Nephron progenitor cell (in vitro differentiated cells): ENCODE measurements at regions not wholly inside any gene's neighbourhood (a gene's known extent, or its start where the extent isn't known, plus 50 kb on each side); places are given as distances from the start of the nearest gene placed in this dataset.

Source experiments
- DNase-seq: peaks from one replicate; pipeline ENCODE4 v3.0.0; 2021
- H3K27ac Mint-ChIP-seq: 2 replicates; pipeline ENCODE4 v1.8.0; 2021; ENCODE audit warnings: mild to moderate bottlenecking, moderate library complexity, mixed read lengths
- H3K27me3 Mint-ChIP-seq: 2 replicates; pipeline ENCODE4 v1.8.0; 2021; ENCODE audit warnings: mild to moderate bottlenecking, low read depth, mixed read lengths; ENCODE audit not compliant: poor library complexity
- H3K36me3 Mint-ChIP-seq: 2 replicates; pipeline ENCODE4 v1.8.0; 2021; ENCODE audit warnings: low read depth, mixed read lengths
- H3K4me1 Mint-ChIP-seq: 2 replicates; pipeline ENCODE4 v1.8.0; 2021; ENCODE audit warnings: mixed read lengths
- H3K4me3 Mint-ChIP-seq: 2 replicates; pipeline ENCODE4 v1.8.0; 2021; ENCODE audit warnings: mild to moderate bottlenecking, moderate library complexity, mixed read lengths
- H3K9me3 Mint-ChIP-seq: 2 replicates; pipeline ENCODE4 v1.8.0; 2021; ENCODE audit warnings: mild to moderate bottlenecking, moderate library complexity, mixed read lengths
- CTCF ChIP-seq: fragments of 200-600 bp; sonication (generic); IDR thresholded peaks from 2 replicates; pipeline ENCODE4 v1.5.0; 2021; ENCODE audit warnings: antibody characterized with exemption

GRCh38 chr4:17195461-17196275 is 297.2 kb upstream of the LDB2 start:
- no peak overlapping the region for H3K27ac Mint-ChIP-seq
- no peaks in the 10 kb centered on the region for H3K27me3 Mint-ChIP-seq
- no peaks in the 10 kb centered on the region for H3K4me1 Mint-ChIP-seq
- H3K9me3 Mint-ChIP-seq, result peaks cover 52% of the 10 kb centered on the region
- H3K4me3 Mint-ChIP-seq, result no peak overlapping the region
- no peak for DNase-seq
- H3K36me3 Mint-ChIP-seq, result peaks cover 6% of the 10 kb centered on the region
- TF ChIP-seq CTCF, result no peak

- no peak for TF ChIP-seq CTCF
Measured at GRCh38 chr4:17194586-17194985, 296.1 kb upstream of the LDB2 start.

GRCh38 chr4:17189759-17190158 is 291.3 kb upstream of the LDB2 start:
- Mint-ChIP-seq H3K4me3 (no peak overlapping the region), H3K4me1 (peaks cover 45% of the 10 kb centered on the region), H3K27me3 (no peaks in the 10 kb centered on the region), H3K9me3 (peaks cover 48% of the 10 kb centered on the region), H3K36me3 (peaks cover 23% of the 10 kb centered on the region), H3K27ac (peak overlapping the region; percentile 32)
- DNase-seq, result no peak
- TF ChIP-seq CTCF, result no peak

More at GRCh38 chr4:17194586-17194985, 296.1 kb upstream of the LDB2 start:
- Mint-ChIP-seq H3K4me1 (peaks cover 4% of the 10 kb centered on the region), H3K27ac (no peak overlapping the region), H3K9me3 (peaks cover 52% of the 10 kb centered on the region), H3K27me3 (no peaks in the 10 kb centered on the region), H3K36me3 (peaks cover 16% of the 10 kb centered on the region), H3K4me3 (no peak overlapping the region)
- no peak for DNase-seq

- H3K9me3 Mint-ChIP-seq, result peaks cover 48% of the 10 kb centered on the region
- H3K4me3 Mint-ChIP-seq, result no peak overlapping the region
- H3K36me3 Mint-ChIP-seq, result peaks cover 23% of the 10 kb centered on the region
- TF ChIP-seq CTCF, result no peak
- peaks cover 45% of the 10 kb centered on the region for H3K4me1 Mint-ChIP-seq
- H3K27ac Mint-ChIP-seq, result peak overlapping the region; percentile 32
- no peaks in the 10 kb centered on the region for H3K27me3 Mint-ChIP-seq
- no peak for DNase-seq
Measured at GRCh38 chr4:17189401-17189720, 290.9 kb upstream of the LDB2 start.

GRCh38 chr4:17188547-17189400 is 290.3 kb upstream of the LDB2 start:
- H3K9me3 Mint-ChIP-seq, result peaks cover 43% of the 10 kb centered on the region
- DNase-seq, result no peak
- no peak for TF ChIP-seq CTCF
- peak overlapping the region; percentile 89 for H3K27ac Mint-ChIP-seq
- no peaks in the 10 kb centered on the region for H3K27me3 Mint-ChIP-seq
- peak overlapping the region; percentile 10 for H3K4me3 Mint-ChIP-seq
- peaks cover 45% of the 10 kb centered on the region for H3K4me1 Mint-ChIP-seq
- H3K36me3 Mint-ChIP-seq, result peaks cover 23% of the 10 kb centered on the region
